ENCODE measurements at regions not wholly inside any gene's neighbourhood (a gene's known extent, or its start where the extent isn't known, plus 50 kb on each side); places are given as distances from the start of the nearest gene placed in this dataset.

DNA sequence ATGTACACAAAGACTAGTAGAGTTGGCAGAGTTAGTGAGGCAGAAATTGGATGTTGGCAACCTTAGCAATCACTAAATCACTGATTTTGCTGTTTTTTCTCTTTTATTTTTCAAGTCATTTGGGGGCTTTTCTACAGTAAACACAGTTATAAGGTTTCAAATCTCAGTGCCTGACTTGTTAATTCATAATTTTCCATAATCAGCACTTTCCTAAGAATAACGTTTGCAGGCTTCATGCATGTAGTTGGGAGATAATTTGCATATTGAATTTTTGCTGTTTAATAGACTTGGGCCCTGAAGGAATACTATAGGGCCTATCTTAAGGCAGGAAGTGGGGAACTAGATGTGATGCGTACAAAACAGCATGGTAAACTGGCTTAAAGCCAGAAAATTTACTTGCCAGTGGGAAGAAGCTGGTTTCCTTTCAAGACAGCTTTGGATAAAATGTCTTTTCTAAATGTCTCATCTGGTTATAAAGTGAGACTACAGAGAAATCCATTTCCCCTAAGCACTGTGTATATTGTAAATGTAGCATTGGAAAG is 127.2 kb upstream of the SMIM21 start (continued):
- TF ChIP-seq, protein P1, sequence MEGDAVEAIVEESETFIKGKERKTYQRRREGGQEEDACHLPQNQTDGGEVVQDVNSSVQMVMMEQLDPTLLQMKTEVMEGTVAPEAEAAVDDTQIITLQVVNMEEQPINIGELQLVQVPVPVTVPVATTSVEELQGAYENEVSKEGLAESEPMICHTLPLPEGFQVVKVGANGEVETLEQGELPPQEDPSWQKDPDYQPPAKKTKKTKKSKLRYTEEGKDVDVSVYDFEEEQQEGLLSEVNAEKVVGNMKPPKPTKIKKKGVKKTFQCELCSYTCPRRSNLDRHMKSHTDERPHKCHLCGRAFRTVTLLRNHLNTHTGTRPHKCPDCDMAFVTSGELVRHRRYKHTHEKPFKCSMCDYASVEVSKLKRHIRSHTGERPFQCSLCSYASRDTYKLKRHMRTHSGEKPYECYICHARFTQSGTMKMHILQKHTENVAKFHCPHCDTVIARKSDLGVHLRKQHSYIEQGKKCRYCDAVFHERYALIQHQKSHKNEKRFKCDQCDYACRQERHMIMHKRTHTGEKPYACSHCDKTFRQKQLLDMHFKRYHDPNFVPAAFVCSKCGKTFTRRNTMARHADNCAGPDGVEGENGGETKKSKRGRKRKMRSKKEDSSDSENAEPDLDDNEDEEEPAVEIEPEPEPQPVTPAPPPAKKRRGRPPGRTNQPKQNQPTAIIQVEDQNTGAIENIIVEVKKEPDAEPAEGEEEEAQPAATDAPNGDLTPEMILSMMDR (conservative IDR thresholded peaks at IDR 0.05; ENCODE audit: low read depth in 2 of 2): no peak

DNA sequence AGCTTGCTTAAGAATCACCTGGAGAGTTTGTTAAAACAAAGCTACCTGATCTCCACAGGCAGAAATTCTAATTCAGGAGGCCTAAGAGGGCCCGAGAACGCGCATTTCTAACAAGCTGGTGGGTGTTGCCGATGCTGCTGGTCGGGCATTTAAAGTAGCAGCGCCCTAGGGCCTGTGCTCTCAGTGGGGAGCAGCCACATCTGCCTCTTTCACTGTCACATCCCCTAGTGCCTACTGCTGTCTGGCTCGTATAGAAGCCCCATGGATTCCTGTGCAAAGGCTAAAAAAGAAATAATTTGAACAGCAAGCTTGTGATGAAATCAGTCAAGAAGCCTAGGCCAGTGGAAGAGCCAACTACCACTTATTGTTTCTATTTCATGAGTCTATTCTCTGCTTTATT is 126.7 kb upstream of the SMIM21 start:
- H3F3A ChIP-seq (replicated peaks; ENCODE audit: low read depth): no peaks in the 10 kb centered on the region
- Mint-ChIP-seq H3K27me3 (ENCODE audit: insufficient read depth, low read depth, poor library complexity) (peaks cover 2% of the 10 kb centered on the region), H3K4me3 (no peak overlapping the region), H3K36me3 (ENCODE audit: low read depth) (peaks cover 4% of the 10 kb centered on the region; the same call in 1 of the 3 replicates), H3K27ac (no peak overlapping the region), H3K4me1 (peaks cover 28% of the 10 kb centered on the region), H3K9me3 (no peaks in the 10 kb centered on the region; the same call in 2 of the 3 replicates)
- 0 out of 2 replicates have a peak overlapping the region, but pooled peaks have one; percentile 25 for H3K4me2 ChIP-seq
- peaks cover 11% of the 10 kb centered on the region for H3K9me2 ChIP-seq (ENCODE audit: insufficient read depth)
- no peak overlapping the region for H2AFZ ChIP-seq
- H3K27me3 ChIP-seq (ENCODE audit: insufficient read depth): no peaks in the 10 kb centered on the region
- no peak overlapping the region for H3K4me3 ChIP-seq
- H4K20me1 ChIP-seq (replicated peaks; ENCODE audit: insufficient read depth): no peaks in the 10 kb centered on the region
- peaks cover 12% of the 10 kb centered on the region for H3K4me1 ChIP-seq (ENCODE audit: insufficient read depth)
- ATAC-seq (peak; percentile 68), DNase-seq (ENCODE audit: low spot score) (peak; percentile 37)
- no peak overlapping the region for H3K27ac ChIP-seq (ENCODE audit: low read depth)
- no peaks in the 10 kb centered on the region for H3K79me2 ChIP-seq (replicated peaks; ENCODE audit: insufficient read depth)
- H3K36me3 ChIP-seq (ENCODE audit: insufficient read depth): no peaks in the 10 kb centered on the region
- TF ChIP-seq POLR2AphosphoS5 (IDR thresholded peaks at IDR 0.05; ENCODE audit: low read depth) (no peak), NANOG (IDR thresholded peaks at IDR 0.05; ENCODE audit: borderline replicate concordance) (no peak), JUNB (IDR thresholded peaks at IDR 0.05; ENCODE audit: unreplicated experiment) (no peak), EZH2phosphoT487 (IDR thresholded peaks at IDR 0.05; ENCODE audit: unreplicated experiment) (no peak), EZH2 (IDR thresholded peaks at IDR 0.05; ENCODE audit: low read depth, unreplicated experiment) (no peak), ETS1 (IDR thresholded peaks at IDR 0.05) (no peak)
- TF ChIP-seq, protein P2, sequence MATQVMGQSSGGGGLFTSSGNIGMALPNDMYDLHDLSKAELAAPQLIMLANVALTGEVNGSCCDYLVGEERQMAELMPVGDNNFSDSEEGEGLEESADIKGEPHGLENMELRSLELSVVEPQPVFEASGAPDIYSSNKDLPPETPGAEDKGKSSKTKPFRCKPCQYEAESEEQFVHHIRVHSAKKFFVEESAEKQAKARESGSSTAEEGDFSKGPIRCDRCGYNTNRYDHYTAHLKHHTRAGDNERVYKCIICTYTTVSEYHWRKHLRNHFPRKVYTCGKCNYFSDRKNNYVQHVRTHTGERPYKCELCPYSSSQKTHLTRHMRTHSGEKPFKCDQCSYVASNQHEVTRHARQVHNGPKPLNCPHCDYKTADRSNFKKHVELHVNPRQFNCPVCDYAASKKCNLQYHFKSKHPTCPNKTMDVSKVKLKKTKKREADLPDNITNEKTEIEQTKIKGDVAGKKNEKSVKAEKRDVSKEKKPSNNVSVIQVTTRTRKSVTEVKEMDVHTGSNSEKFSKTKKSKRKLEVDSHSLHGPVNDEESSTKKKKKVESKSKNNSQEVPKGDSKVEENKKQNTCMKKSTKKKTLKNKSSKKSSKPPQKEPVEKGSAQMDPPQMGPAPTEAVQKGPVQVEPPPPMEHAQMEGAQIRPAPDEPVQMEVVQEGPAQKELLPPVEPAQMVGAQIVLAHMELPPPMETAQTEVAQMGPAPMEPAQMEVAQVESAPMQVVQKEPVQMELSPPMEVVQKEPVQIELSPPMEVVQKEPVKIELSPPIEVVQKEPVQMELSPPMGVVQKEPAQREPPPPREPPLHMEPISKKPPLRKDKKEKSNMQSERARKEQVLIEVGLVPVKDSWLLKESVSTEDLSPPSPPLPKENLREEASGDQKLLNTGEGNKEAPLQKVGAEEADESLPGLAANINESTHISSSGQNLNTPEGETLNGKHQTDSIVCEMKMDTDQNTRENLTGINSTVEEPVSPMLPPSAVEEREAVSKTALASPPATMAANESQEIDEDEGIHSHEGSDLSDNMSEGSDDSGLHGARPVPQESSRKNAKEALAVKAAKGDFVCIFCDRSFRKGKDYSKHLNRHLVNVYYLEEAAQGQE (IDR thresholded peaks at IDR 0.05; ENCODE audit: unreplicated experiment): no peak
- TF ChIP-seq, protein P3, sequence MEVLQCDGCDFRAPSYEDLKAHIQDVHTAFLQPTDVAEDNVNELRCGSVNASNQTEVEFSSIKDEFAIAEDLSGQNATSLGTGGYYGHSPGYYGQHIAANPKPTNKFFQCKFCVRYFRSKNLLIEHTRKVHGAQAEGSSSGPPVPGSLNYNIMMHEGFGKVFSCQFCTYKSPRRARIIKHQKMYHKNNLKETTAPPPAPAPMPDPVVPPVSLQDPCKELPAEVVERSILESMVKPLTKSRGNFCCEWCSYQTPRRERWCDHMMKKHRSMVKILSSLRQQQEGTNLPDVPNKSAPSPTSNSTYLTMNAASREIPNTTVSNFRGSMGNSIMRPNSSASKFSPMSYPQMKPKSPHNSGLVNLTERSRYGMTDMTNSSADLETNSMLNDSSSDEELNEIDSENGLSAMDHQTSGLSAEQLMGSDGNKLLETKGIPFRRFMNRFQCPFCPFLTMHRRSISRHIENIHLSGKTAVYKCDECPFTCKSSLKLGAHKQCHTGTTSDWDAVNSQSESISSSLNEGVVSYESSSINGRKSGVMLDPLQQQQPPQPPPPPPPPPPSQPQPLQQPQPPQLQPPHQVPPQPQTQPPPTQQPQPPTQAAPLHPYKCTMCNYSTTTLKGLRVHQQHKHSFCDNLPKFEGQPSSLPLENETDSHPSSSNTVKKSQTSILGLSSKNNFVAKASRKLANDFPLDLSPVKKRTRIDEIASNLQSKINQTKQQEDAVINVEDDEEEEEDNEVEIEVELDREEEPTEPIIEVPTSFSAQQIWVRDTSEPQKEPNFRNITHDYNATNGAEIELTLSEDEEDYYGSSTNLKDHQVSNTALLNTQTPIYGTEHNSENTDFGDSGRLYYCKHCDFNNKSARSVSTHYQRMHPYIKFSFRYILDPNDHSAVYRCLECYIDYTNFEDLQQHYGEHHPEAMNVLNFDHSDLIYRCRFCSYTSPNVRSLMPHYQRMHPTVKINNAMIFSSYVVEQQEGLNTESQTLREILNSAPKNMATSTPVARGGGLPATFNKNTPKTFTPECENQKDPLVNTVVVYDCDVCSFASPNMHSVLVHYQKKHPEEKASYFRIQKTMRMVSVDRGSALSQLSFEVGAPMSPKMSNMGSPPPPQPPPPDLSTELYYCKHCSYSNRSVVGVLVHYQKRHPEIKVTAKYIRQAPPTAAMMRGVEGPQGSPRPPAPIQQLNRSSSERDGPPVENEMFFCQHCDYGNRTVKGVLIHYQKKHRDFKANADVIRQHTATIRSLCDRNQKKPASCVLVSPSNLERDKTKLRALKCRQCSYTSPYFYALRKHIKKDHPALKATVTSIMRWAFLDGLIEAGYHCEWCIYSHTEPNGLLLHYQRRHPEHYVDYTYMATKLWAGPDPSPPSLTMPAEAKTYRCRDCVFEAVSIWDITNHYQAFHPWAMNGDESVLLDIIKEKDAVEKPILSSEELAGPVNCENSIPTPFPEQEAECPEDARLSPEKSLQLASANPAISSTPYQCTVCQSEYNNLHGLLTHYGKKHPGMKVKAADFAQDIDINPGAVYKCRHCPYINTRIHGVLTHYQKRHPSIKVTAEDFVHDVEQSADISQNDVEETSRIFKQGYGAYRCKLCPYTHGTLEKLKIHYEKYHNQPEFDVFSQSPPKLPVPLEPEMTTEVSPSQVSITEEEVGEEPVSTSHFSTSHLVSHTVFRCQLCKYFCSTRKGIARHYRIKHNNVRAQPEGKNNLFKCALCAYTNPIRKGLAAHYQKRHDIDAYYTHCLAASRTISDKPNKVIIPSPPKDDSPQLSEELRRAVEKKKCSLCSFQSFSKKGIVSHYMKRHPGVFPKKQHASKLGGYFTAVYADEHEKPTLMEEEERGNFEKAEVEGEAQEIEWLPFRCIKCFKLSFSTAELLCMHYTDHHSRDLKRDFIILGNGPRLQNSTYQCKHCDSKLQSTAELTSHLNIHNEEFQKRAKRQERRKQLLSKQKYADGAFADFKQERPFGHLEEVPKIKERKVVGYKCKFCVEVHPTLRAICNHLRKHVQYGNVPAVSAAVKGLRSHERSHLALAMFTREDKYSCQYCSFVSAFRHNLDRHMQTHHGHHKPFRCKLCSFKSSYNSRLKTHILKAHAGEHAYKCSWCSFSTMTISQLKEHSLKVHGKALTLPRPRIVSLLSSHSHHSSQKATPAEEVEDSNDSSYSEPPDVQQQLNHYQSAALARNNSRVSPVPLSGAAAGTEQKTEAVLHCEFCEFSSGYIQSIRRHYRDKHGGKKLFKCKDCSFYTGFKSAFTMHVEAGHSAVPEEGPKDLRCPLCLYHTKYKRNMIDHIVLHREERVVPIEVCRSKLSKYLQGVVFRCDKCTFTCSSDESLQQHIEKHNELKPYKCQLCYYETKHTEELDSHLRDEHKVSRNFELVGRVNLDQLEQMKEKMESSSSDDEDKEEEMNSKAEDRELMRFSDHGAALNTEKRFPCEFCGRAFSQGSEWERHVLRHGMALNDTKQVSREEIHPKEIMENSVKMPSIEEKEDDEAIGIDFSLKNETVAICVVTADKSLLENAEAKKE (CRISPR knock-in tag; IDR thresholded peaks at IDR 0.05): no peak
- TF ChIP-seq, protein P1 (conservative IDR thresholded peaks at IDR 0.05; ENCODE audit: low read depth in 2 of 2): no peak

Measured in GM23338 (cell line).